Transverse colon (tissue), 4 donors: ENCODE measurements at regions not wholly inside any gene's neighbourhood (a gene's known extent, or its start where the extent isn't known, plus 50 kb on each side); places are given as distances from the start of the nearest gene placed in this dataset.

Source experiments
- DNase-seq: peaks from one replicate; pipeline ENCODE4 v3.0.0-alpha.2; 2019
- H3K27ac ChIP-seq, 4 donors: fragments of 200-600 bp; sonication (generic); 2 replicates each; pipeline ENCODE4 v1.5.1; 2016 to 2018; ENCODE audit warnings: inconsistent platforms in 4 of 4
- H3K27me3 ChIP-seq: fragments of 200-600 bp; sonication (generic); 2 replicates; pipeline ENCODE4 v1.5.1; 2017; ENCODE audit warnings: inconsistent platforms
- H3K36me3 ChIP-seq, 4 donors: fragments of 200-600 bp; sonication (generic); 2 replicates each; pipeline ENCODE4 v1.5.1; 2017 to 2019; ENCODE audit warnings: inconsistent platforms in 4 of 4
- H3K4me1 ChIP-seq, 4 donors: fragments of 200-600 bp; sonication (generic); 2 replicates each; pipeline ENCODE4 v1.5.1; 2017 to 2020; ENCODE audit warnings: inconsistent platforms in 4 of 4
- H3K4me3 ChIP-seq, 4 donors: fragments of 200-600 bp; sonication (generic); 1 replicate in 1 of 4; 2 replicates in 3 of 4; pipeline versions ENCODE4 v1.5.1 to v1.6.1; 2017 to 2019; ENCODE audit warnings: inconsistent platforms in 4 of 4
- H3K9me3 ChIP-seq, 2 donors: fragments of 200-600 bp; sonication (generic); 2 replicates each; pipeline ENCODE4 v1.5.1; 2017 to 2019; ENCODE audit warnings: inconsistent platforms in 2 of 2
- EP300 ChIP-seq: sonication (generic); formaldehyde crosslinking; IDR thresholded peaks from one replicate; pipeline ENCODE4 v1.6.1; 2017; ENCODE audit warnings: antibody characterized with exemption, low read depth
- POLR2A ChIP-seq: fragments of 450-650 bp; IDR thresholded peaks from one replicate; pipeline ENCODE4 v1.6.1; 2016; ENCODE audit warnings: antibody characterized with exemption, mild to moderate bottlenecking, moderate library complexity
- POLR2AphosphoS5 ChIP-seq, 3 donors: sonication (generic); formaldehyde crosslinking; IDR thresholded peaks; one replicate each; pipeline ENCODE4 v1.6.1; 2016; ENCODE audit warnings: antibody characterized with exemption in 3 of 3
- WGBS, 2 donors: methylation state at CpG; one replicate each; pipeline ENCODE4 v1.1.5; 2018; ENCODE audit warnings: low coverage in 1 of 2; 5-methylcytosine and 5-hydroxymethylcytosine counted together
- in situ Hi-C, 4 donors: fragments of 200-750 bp; cut with MboI; loops; one replicate each; pipeline versions ENCODE4 v1.15.0 to v1.15.1; 2017; ENCODE audit warnings: low sequenced_read_pairs in 3 of 4, low pct_ligation_motif_present in 1 of 4, low pct_unique_long_range_greater_than_20kb in 1 of 4
- intact Hi-C: fragments of 100-400 bp; cut with DNase I; formaldehyde crosslinking; loops from one replicate; pipeline ENCODE4 v1.15.1; 2023; ENCODE audit warnings: low total_unique reads
- TF ChIP-seq, protein P1 (sequence below), 5 experiments: fragments of 200-600 bp in 3 of 5; fragments of 450-650 bp in 2 of 5; sonication (generic) in 3 of 5; IDR thresholded peaks; 1 replicate in 2 of 5; 2 replicates in 3 of 5; pipeline ENCODE4 v1.5.1; 2016 to 2017; ENCODE audit warnings: antibody characterized with exemption in 5 of 5, inconsistent platforms in 3 of 5, mild to moderate bottlenecking in 2 of 5, moderate library complexity in 1 of 5

DNA sequence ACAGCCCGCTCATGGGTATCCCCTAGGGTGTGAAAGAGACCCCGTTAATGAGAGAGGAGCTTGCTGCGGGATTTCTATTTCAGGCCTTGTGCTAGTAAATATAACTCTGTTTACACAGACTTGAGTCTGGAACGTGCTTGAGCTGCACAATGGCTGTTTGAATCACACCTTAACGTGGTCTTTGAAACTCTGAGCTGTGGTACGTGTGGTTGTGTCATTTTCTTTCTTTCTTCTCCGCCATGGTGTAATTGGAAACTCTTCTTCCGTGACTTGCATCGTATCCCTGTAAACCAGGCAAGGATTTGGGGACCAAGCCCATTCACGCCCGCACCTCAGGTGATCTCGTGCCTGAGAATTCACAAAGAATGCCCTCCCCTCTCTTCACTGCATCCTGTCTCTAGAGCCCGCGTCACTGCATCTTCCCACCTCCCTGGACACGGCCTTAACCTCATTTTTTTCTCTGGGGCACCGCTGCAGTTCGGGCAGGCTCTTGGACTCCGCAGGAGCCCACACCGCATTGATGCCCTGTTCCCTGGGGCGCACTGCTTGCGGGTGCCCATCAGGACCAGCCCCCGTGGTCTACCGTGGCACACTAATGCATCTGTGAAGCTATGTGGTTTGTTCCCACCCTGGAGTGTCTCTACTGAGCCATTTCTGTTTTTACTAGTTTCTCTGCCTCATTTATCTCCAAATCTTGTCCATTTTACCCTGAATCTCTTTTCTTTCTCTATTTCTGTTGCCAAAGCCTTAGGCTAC lies 78.4 kb upstream of the PARP11 start:
- TF ChIP-seq POLR2A (no peak), EP300 (no peak), POLR2AphosphoS5 (IDR thresholded peaks at IDR 0.05) (no peak)
- TF ChIP-seq, protein P1, sequence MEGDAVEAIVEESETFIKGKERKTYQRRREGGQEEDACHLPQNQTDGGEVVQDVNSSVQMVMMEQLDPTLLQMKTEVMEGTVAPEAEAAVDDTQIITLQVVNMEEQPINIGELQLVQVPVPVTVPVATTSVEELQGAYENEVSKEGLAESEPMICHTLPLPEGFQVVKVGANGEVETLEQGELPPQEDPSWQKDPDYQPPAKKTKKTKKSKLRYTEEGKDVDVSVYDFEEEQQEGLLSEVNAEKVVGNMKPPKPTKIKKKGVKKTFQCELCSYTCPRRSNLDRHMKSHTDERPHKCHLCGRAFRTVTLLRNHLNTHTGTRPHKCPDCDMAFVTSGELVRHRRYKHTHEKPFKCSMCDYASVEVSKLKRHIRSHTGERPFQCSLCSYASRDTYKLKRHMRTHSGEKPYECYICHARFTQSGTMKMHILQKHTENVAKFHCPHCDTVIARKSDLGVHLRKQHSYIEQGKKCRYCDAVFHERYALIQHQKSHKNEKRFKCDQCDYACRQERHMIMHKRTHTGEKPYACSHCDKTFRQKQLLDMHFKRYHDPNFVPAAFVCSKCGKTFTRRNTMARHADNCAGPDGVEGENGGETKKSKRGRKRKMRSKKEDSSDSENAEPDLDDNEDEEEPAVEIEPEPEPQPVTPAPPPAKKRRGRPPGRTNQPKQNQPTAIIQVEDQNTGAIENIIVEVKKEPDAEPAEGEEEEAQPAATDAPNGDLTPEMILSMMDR (IDR thresholded peaks at IDR 0.05): no peak
- Histone ChIP-seq H3K4me3 (no peak overlapping the region), H3K4me1 (no peaks in the 10 kb centered on the region), H3K27me3 (no peaks in the 10 kb centered on the region), H3K36me3 (no peaks in the 10 kb centered on the region), H3K9me3 (no peaks in the 10 kb centered on the region), H3K27ac (no peak overlapping the region)
- in situ Hi-C loops (no loop called here), intact Hi-C loops (no loop called here)
- whole genome bisulfite sequencing, 2 donors: 74 to 81% methylated on average over 5 to 23 of the region's 23 CpGs
- DNase-seq: no peak

DNA sequence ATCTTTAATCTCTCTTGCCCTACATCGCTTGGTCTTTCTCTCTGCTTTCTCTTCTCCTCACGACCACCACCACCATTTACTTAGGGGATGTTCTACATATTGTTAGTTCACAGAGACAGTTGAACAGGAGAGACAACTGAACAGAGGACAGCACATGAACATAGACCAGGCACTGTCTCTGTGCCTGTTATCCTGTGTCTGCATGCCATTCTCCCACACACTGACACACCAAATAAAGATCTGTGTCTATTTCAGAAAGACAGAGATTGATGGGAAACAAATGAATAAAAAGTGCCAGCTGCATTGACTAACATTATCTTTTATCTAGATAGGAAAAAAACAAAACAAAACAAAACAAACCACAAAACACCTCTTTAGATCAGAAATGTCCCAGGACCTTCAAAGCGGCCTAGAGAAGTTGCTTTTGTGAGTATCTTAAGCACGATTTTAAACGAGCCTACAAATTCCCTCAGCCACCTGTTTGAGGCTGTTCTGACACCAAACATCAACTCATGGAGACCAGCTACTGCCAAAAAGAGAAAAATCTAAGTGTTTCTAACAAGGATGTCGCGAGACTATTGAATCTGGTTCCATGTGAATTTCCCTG lies 77.6 kb upstream of the PARP11 start:
- H3K27me3 ChIP-seq: peaks cover 1% of the 10 kb centered on the region
- H3K36me3 ChIP-seq: no peaks in the 10 kb centered on the region
- intact Hi-C loops: no loop called here
- DNase-seq: no peak
- in situ Hi-C loops: no loop called here
- no peaks in the 10 kb centered on the region for H3K4me1 ChIP-seq
- no peak overlapping the region for H3K27ac ChIP-seq
- no peak for TF ChIP-seq EP300
- TF ChIP-seq POLR2AphosphoS5 (IDR thresholded peaks at IDR 0.05): no peak
- TF ChIP-seq POLR2A: no peak
- TF ChIP-seq, protein P1 (IDR thresholded peaks at IDR 0.05): no peak
- H3K4me3 ChIP-seq: no peak overlapping the region
- no peaks in the 10 kb centered on the region for H3K9me3 ChIP-seq
- 69 to 75% methylated on average over 5 to 7 of the region's 7 CpGs for WGBS, 2 donors

GRCh38 chr12:3947781-3948180 lies 74.6 kb upstream of the PARP11 start:
- TF ChIP-seq EP300 (no peak), POLR2A (no peak), POLR2AphosphoS5 (IDR thresholded peaks at IDR 0.05) (no peak)
- TF ChIP-seq, protein P1 (IDR thresholded peaks at IDR 0.05): no peak
- in situ Hi-C loops (no loop called here), intact Hi-C loops (no loop called here)
- 65 to 75% methylated on average over 5 of the region's 5 CpGs for WGBS, 2 donors
- Histone ChIP-seq H3K36me3 (no peaks in the 10 kb centered on the region), H3K27me3 (peaks cover 5% of the 10 kb centered on the region), H3K4me3 (no peak overlapping the region), H3K4me1 (no peaks in the 10 kb centered on the region), H3K9me3 (no peaks in the 10 kb centered on the region), H3K27ac (peak overlapping the region in 1 of 4 donors; percentile 12)
- DNase-seq: no peak

DNA sequence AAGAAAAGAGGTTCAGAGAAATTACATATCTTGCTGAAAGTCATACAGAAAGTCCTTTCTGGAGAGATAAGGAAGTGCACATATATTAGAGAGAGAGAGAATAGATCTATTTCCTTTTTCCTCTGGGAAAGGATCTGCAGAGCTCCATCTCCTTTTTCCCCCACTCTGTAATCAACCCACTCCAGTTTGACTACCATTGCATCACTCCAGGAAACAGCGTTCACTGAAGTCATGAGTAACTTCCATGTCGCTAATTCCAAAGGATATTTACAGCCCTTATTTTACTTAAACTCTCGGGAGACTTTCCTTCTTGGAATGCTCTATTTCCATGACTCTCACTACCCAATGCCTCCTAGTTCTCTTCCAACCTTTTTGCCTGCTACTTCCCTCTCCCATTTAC lies 72.5 kb upstream of the PARP11 start:
- no peak overlapping the region for H3K4me3 ChIP-seq
- TF ChIP-seq POLR2A (no peak), POLR2AphosphoS5 (IDR thresholded peaks at IDR 0.05) (no peak), EP300 (no peak)
- TF ChIP-seq, protein P1 (IDR thresholded peaks at IDR 0.05): no peak
- no peaks in the 10 kb centered on the region for H3K4me1 ChIP-seq
- no peaks in the 10 kb centered on the region for H3K36me3 ChIP-seq
- no peaks in the 10 kb centered on the region for H3K9me3 ChIP-seq
- no peak for DNase-seq
- WGBS, 2 donors: 55 to 66% methylated on average over 2 to 3 of the region's 3 CpGs
- H3K27me3 ChIP-seq: peaks cover 5% of the 10 kb centered on the region
- intact Hi-C loops (no loop called here), in situ Hi-C loops (no loop called here)
- H3K27ac ChIP-seq: no peak overlapping the region
